ENCODE measurements at regions not wholly inside any gene's neighbourhood (a gene's known extent, or its start where the extent isn't known, plus 50 kb on each side); places are given as distances from the start of the nearest gene placed in this dataset.
A peak's percentile ranks its signal among the peaks of the same experiment; 100 is the strongest.

GRCh38 chr3:177340243-177340830, 143.1 kb upstream of the TBL1XR1 start:
- ChIA-PET CTCF (no interaction called here), POLR2A (no interaction called here)
- Histone ChIP-seq H3K27me3 (ENCODE audit: control insufficient read depth, insufficient read depth, low read length) (no peaks in the 10 kb centered on the region), H3K27ac (ENCODE audit: low read depth, low read length) (no peak overlapping the region), H3K4me3 (ENCODE audit: low read depth, low read length) (no peak overlapping the region), H3K9me3 (ENCODE audit: control insufficient read depth, insufficient read depth, low read length) (no peaks in the 10 kb centered on the region; the same call in 1 of the 2 replicates)
- no peak for DNase-seq (ENCODE audit: low read depth, low spot score)
- TF ChIP-seq CTCF (IDR thresholded peaks at IDR 0.05; ENCODE audit: low read depth, low read length), result no peak

DNA sequence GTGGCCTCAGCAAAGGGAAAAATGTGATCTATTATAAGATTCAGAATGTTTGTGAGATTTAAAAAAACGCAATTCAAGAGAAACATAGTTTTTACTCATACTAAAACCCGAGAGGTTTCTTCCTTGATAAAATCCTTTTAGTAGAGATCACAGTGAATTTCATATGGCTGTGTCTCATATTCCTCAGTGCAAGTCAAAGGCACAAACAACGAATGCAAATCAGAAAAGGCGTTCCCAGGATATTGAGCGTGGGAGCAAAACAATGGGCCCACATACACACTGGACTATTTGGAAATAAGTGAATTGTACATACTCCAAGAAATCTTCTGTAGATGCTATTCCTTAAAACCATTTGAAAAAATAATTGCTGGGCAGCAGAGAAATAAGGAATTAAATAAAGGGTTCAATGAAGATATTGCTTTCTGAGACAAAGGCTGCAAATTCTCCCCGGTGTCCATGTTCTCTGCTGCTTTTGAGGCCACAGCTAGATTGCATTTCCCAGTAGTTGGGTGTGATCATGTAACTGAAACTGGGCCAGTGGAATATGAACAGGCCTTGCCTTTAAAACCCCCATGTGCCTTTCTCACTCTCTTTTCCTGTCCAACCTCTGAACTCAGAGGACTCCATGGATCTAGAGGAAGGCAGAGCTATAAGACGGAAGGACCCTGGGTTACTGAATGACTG, 144.6 kb upstream of the TBL1XR1 start:
- H3K27me3 ChIP-seq (ENCODE audit: control insufficient read depth, insufficient read depth, low read length), result no peaks in the 10 kb centered on the region
- H3K27ac ChIP-seq (ENCODE audit: low read depth, low read length), result no peak overlapping the region
- TF ChIP-seq CTCF (IDR thresholded peaks at IDR 0.05; ENCODE audit: low read depth, low read length), result no peak
- no peak overlapping the region for H3K4me3 ChIP-seq (ENCODE audit: low read depth, low read length)
- H3K9me3 ChIP-seq (ENCODE audit: control insufficient read depth, insufficient read depth, low read length), result no peaks in the 10 kb centered on the region; the same call in 1 of the 2 replicates
- no peak for DNase-seq (ENCODE audit: low read depth, low spot score)
- ChIA-PET POLR2A (no interaction called here), CTCF (no interaction called here)

DNA sequence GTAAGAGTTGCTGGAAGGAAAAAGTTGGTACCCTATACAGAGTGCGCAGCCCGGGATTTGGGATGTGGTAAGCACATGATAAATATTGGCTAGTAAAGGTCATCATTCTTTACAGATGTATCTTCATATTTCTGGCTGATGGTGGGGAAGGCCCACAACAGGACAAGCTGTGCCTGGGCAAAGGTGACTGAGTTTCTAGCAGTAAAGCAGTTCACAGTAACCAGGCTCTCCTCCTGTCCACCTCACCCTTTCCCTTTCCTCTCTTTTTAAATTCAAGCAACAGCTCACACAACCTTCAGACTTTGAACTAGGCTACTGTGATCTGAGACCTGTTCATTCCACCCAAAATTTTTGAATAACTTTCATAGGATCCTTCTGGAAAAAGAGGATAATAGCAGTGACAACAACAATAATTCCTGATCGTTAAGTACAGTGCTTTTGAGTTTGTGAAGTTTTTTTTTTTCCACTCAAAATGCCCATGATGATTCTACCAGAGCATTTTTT, 145.9 kb upstream of the TBL1XR1 start:
- TF ChIP-seq CTCF (IDR thresholded peaks at IDR 0.05; ENCODE audit: low read depth, low read length), result no peak
- CTCF ChIA-PET, result no interaction called here
- no peaks in the 10 kb centered on the region for H3K27me3 ChIP-seq (ENCODE audit: control insufficient read depth, insufficient read depth, low read length)
- no peak overlapping the region for H3K4me3 ChIP-seq (ENCODE audit: low read depth, low read length)
- DNase-seq (ENCODE audit: low read depth, low spot score), result no peak
- H3K9me3 ChIP-seq (ENCODE audit: control insufficient read depth, insufficient read depth, low read length), result no peaks in the 10 kb centered on the region; the same call in 1 of the 2 replicates
- POLR2A ChIA-PET, result no interaction called here
- no peak overlapping the region for H3K27ac ChIP-seq (ENCODE audit: low read depth, low read length)

- H3K27me3 ChIP-seq (ENCODE audit: control insufficient read depth, insufficient read depth, low read length), result no peaks in the 10 kb centered on the region
- H3K27ac ChIP-seq (ENCODE audit: low read depth, low read length), result peak overlapping the region; percentile 85
- ChIA-PET CTCF (interaction anchor here (1.3 kb wide), 1 partner anchor 1040 kb away, joined by 4 read pairs; no protein-coding TSS in a partner anchor), POLR2A (interaction anchor here (0.6 kb wide), 1 partner anchor 378 kb away, joined by 4 read pairs; no protein-coding TSS in a partner anchor)
- no peak for TF ChIP-seq CTCF (IDR thresholded peaks at IDR 0.05; ENCODE audit: low read depth, low read length)
- no peak overlapping the region for H3K4me3 ChIP-seq (ENCODE audit: low read depth, low read length)
- no peaks in the 10 kb centered on the region; the same call in 1 of the 2 replicates for H3K9me3 ChIP-seq (ENCODE audit: control insufficient read depth, insufficient read depth, low read length)
- DNase-seq (ENCODE audit: low read depth, low spot score), result peak; percentile 89
Observed at GRCh38 chr3:177345049-177345972, 148.0 kb upstream of the TBL1XR1 start.
